ACC112 (cell line): ENCODE measurements at regions not wholly inside any gene's neighbourhood (a gene's known extent, or its start where the extent isn't known, plus 50 kb on each side); places are given as distances from the start of the nearest gene placed in this dataset.

ENCODE experiments used
- H2AFZ ChIP-seq: fragments of 200-600 bp; sonication (generic); one replicate; pipeline ENCODE4 v1.6.0; 2017; ENCODE audit warnings: antibody characterized with exemption, low read length; ENCODE audit not compliant: unreplicated experiment
- H3K27ac ChIP-seq: fragments of 200-600 bp; sonication (generic); 2 replicates; pipeline ENCODE4 v1.5.1; 2014; ENCODE audit warnings: low read depth, mild to moderate bottlenecking, antibody characterized with exemption, low read length, moderate library complexity
- H3K27me3 ChIP-seq: fragments of 200-600 bp; sonication (generic); 2 replicates; pipeline ENCODE4 v1.6.1; 2014; ENCODE audit warnings: mild to moderate bottlenecking, antibody characterized with exemption, low read length, moderate library complexity, mixed read lengths; ENCODE audit not compliant: insufficient read depth
- H3K36me3 ChIP-seq: fragments of 200-600 bp; sonication (generic); 2 replicates; pipeline ENCODE4 v1.6.1; 2016; ENCODE audit warnings: mild to moderate bottlenecking, antibody characterized with exemption, low read length, moderate library complexity, mixed read lengths; ENCODE audit not compliant: insufficient read depth
- H3K4me1 ChIP-seq: fragments of 200-600 bp; sonication (generic); one replicate; pipeline ENCODE4 v1.6.1; 2016; ENCODE audit warnings: low read length, mixed read lengths; ENCODE audit not compliant: insufficient read depth, unreplicated experiment, control insufficient read depth
- H3K4me3 ChIP-seq: fragments of 200-600 bp; sonication (generic); 2 replicates; pipeline ENCODE4 v1.5.1; 2014; ENCODE audit warnings: mild to moderate bottlenecking, low read depth, low read length
- H3K79me2 ChIP-seq: fragments of 200-600 bp; sonication (generic); one replicate; pipeline ENCODE4 v1.6.0; 2016; ENCODE audit warnings: low read length; ENCODE audit not compliant: control insufficient read depth, unreplicated experiment, insufficient read depth

GRCh38 chr9:587527-587926 is 254.0 kb upstream of the DMRT1 start:
- no peak overlapping the region for H3K4me3 ChIP-seq
- H2AFZ ChIP-seq, result no peak overlapping the region
- H3K27me3 ChIP-seq, result no peaks in the 10 kb centered on the region
- no peaks in the 10 kb centered on the region for H3K36me3 ChIP-seq
- H3K4me1 ChIP-seq, result peaks cover 7% of the 10 kb centered on the region
- no peak overlapping the region for H3K27ac ChIP-seq
- H3K79me2 ChIP-seq, result no peaks in the 10 kb centered on the region

GRCh38 chr9:588981-589380 is 252.5 kb upstream of the DMRT1 start:
- Histone ChIP-seq H2AFZ (no peak overlapping the region), H3K79me2 (no peaks in the 10 kb centered on the region)

GRCh38 chr9:589723-590122 is 251.8 kb upstream of the DMRT1 start:
- H2AFZ ChIP-seq, result no peak overlapping the region
- peaks cover 7% of the 10 kb centered on the region for H3K4me1 ChIP-seq
- no peaks in the 10 kb centered on the region for H3K27me3 ChIP-seq
- no peak overlapping the region for H3K4me3 ChIP-seq
- no peak overlapping the region for H3K27ac ChIP-seq
- no peaks in the 10 kb centered on the region for H3K36me3 ChIP-seq
- no peaks in the 10 kb centered on the region for H3K79me2 ChIP-seq

More at GRCh38 chr9:588981-589380, 252.5 kb upstream of the DMRT1 start:
- Histone ChIP-seq H3K4me1 (peaks cover 7% of the 10 kb centered on the region), H3K27me3 (no peaks in the 10 kb centered on the region), H3K4me3 (no peak overlapping the region), H3K27ac (no peak overlapping the region), H3K36me3 (no peaks in the 10 kb centered on the region)

- H3K4me3 ChIP-seq, result no peak overlapping the region
- peaks cover 7% of the 10 kb centered on the region for H3K4me1 ChIP-seq
- no peaks in the 10 kb centered on the region for H3K27me3 ChIP-seq
- no peak overlapping the region for H2AFZ ChIP-seq
- H3K36me3 ChIP-seq, result no peaks in the 10 kb centered on the region
- H3K79me2 ChIP-seq, result no peaks in the 10 kb centered on the region
- H3K27ac ChIP-seq, result no peak overlapping the region
Observed at GRCh38 chr9:591292-591691, 250.2 kb upstream of the DMRT1 start.

- no peak overlapping the region for H2AFZ ChIP-seq
- no peaks in the 10 kb centered on the region for H3K79me2 ChIP-seq
- H3K27ac ChIP-seq, result no peak overlapping the region
Observed at GRCh38 chr9:592225-592624, 249.3 kb upstream of the DMRT1 start.

DNA sequence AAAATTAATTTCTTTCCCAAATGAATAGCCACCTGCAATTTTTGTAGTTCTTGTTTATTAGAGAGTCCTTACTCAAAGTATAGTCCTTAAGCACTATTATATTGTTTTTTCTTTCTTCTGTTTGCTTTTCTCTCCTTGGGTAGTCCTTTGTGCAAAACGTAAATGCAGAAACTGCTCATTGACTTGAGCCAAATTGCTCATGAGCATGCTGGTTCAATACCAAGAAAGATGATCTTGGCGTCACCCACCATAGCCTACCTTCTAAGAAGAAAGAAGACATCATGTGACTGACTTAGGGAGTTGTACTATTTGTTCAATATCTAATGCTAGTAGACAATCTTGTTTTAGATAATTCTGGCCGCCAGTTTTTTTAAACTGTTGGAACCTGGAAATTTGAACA is 248.8 kb upstream of the DMRT1 start:
- Histone ChIP-seq H3K4me3 (no peak overlapping the region), H3K79me2 (no peaks in the 10 kb centered on the region)

More at GRCh38 chr9:592225-592624, 249.3 kb upstream of the DMRT1 start:
- Histone ChIP-seq H3K4me3 (no peak overlapping the region), H3K4me1 (peaks cover 7% of the 10 kb centered on the region), H3K36me3 (no peaks in the 10 kb centered on the region), H3K27me3 (no peaks in the 10 kb centered on the region)

DNA sequence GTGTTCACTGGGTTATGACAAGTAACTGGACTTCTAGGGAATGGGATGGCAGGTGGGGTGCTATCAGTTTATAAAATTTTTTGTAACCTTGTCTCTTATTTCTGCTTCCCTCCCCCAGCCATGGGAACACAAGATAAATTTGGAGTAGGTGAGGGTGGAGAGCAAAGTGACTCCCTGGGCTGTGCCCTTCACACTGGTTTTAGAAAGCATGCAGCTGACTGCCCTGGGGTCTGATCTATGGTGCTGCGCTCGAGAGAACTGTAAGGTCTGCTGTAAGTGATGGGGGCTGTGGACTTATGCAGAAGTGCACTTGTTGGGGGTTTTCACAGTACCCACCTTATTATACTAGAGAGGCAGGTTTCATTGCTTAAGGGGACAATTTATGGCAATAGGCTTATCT is 247.7 kb upstream of the DMRT1 start:
- Histone ChIP-seq H3K4me1 (peaks cover 7% of the 10 kb centered on the region), H3K36me3 (no peaks in the 10 kb centered on the region), H3K27me3 (no peaks in the 10 kb centered on the region), H3K4me3 (no peak overlapping the region), H3K79me2 (no peaks in the 10 kb centered on the region), H2AFZ (no peak overlapping the region), H3K27ac (no peak overlapping the region)

More for the DNA sequence above, 248.8 kb upstream of the DMRT1 start:
- Histone ChIP-seq H3K27ac (no peak overlapping the region), H3K4me1 (peaks cover 7% of the 10 kb centered on the region), H3K36me3 (no peaks in the 10 kb centered on the region), H2AFZ (no peak overlapping the region), H3K27me3 (no peaks in the 10 kb centered on the region)

DNA sequence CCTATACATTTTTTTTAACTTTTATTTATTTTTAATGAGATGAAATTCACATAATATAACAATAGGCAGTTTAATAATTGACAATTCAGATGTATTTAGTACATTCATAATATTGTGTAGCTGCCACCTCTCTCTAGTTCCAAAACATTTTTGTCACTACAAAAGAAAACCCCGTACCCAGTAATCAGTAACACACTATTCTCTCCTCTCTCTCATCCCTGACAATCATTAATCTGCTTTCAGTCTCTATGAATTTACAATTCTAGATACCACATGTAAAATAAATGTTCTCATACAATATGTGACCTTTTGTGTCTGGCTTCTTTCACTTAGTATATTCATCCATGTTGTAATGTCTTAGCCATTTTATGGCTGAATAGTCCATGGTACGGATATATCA is 244.8 kb upstream of the DMRT1 start:
- H3K79me2 ChIP-seq, result no peaks in the 10 kb centered on the region
- no peaks in the 10 kb centered on the region for H3K4me1 ChIP-seq
- H3K36me3 ChIP-seq, result no peaks in the 10 kb centered on the region
- no peak overlapping the region for H2AFZ ChIP-seq
- H3K27ac ChIP-seq, result no peak overlapping the region
- H3K27me3 ChIP-seq, result no peaks in the 10 kb centered on the region
- H3K4me3 ChIP-seq, result no peak overlapping the region

GRCh38 chr9:600006-600405 is 241.5 kb upstream of the DMRT1 start:
- H3K79me2 ChIP-seq, result no peaks in the 10 kb centered on the region
- H3K4me3 ChIP-seq, result no peak overlapping the region
- no peak overlapping the region for H2AFZ ChIP-seq
- no peaks in the 10 kb centered on the region for H3K27me3 ChIP-seq
- no peaks in the 10 kb centered on the region for H3K4me1 ChIP-seq
- no peaks in the 10 kb centered on the region for H3K36me3 ChIP-seq
- no peak overlapping the region for H3K27ac ChIP-seq

DNA sequence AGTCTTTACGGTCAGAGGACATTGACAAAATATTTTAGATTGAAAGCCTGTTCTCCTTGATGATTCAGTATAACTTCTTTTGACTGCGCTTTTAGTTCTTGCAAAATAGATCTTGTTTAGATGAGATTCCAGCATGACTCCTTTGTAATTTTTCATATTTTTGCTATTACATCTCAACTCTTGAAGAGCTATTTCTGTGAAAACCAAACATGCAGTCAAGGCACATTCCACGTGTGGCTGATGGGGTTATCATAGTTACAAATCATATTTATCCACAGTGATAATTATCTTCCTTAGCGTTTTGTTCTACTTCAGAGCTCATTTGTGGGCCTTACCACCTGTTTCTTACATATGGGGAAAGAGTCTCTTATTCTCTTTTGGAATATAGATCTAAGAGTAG is 238.8 kb upstream of the DMRT1 start:
- Histone ChIP-seq H3K36me3 (no peaks in the 10 kb centered on the region), H3K4me3 (no peak overlapping the region), H3K27ac (no peak overlapping the region), H3K79me2 (no peaks in the 10 kb centered on the region), H3K4me1 (no peaks in the 10 kb centered on the region), H2AFZ (no peak overlapping the region), H3K27me3 (no peaks in the 10 kb centered on the region)

- Histone ChIP-seq H3K27ac (no peak overlapping the region), H2AFZ (no peak overlapping the region), H3K36me3 (no peaks in the 10 kb centered on the region), H3K4me3 (no peak overlapping the region), H3K79me2 (no peaks in the 10 kb centered on the region), H3K27me3 (no peaks in the 10 kb centered on the region), H3K4me1 (no peaks in the 10 kb centered on the region)
Observed at GRCh38 chr9:603126-603525, 238.4 kb upstream of the DMRT1 start.
